Loucy (cell line): ENCODE measurements at regions not wholly inside any gene's neighbourhood (a gene's known extent, or its start where the extent isn't known, plus 50 kb on each side); places are given as distances from the start of the nearest gene placed in this dataset.

Experiments used
- H2AFZ ChIP-seq: fragments of 200-600 bp; sonication (generic); 2 replicates; pipeline ENCODE4 v1.6.0; 2016; ENCODE audit warnings: antibody characterized with exemption, mild to moderate bottlenecking, low read length, moderate library complexity
- H3F3A ChIP-seq: fragments of 200-600 bp; 2 replicates; pipeline ENCODE4 v1.6.0; 2016; ENCODE audit warnings: antibody characterized with exemption, low read depth, mild to moderate bottlenecking
- H3K27me3 ChIP-seq: fragments of 200-600 bp; sonication (generic); 2 replicates; pipeline ENCODE4 v1.6.1; 2014; ENCODE audit warnings: low read length, mild to moderate bottlenecking; ENCODE audit not compliant: insufficient read depth, poor library complexity, severe bottlenecking
- H3K36me3 ChIP-seq: fragments of 200-600 bp; sonication (generic); 2 replicates; pipeline ENCODE4 v1.6.1; 2016; ENCODE audit warnings: low read length; ENCODE audit not compliant: insufficient read depth
- H3K4me1 ChIP-seq: fragments of 200-600 bp; sonication (generic); 2 replicates; pipeline ENCODE4 v1.5.1; 2014; ENCODE audit warnings: low read length, mild to moderate bottlenecking; ENCODE audit not compliant: insufficient read depth, poor library complexity, severe bottlenecking
- H3K4me2 ChIP-seq: fragments of 200-600 bp; sonication (generic); 2 replicates; pipeline ENCODE4 v1.6.0; 2014; ENCODE audit warnings: antibody characterized with exemption, low read length, low read depth, mild to moderate bottlenecking; ENCODE audit not compliant: poor library complexity, severe bottlenecking
- H3K4me3 ChIP-seq: fragments of 200-600 bp; sonication (generic); 2 replicates; pipeline ENCODE4 v1.5.1; 2014; ENCODE audit warnings: low read length, mild to moderate bottlenecking, mixed read lengths; ENCODE audit not compliant: poor library complexity, severe bottlenecking
- H3K79me2 ChIP-seq: fragments of 200-600 bp; sonication (generic); 2 replicates; pipeline ENCODE4 v1.6.1; 2014; ENCODE audit warnings: low read length; ENCODE audit not compliant: insufficient read depth
- H3K9ac ChIP-seq: fragments of 200-600 bp; sonication (generic); 2 replicates; pipeline ENCODE4 v1.6.0; 2014; ENCODE audit warnings: mild to moderate bottlenecking, low read depth, low read length, moderate library complexity; ENCODE audit not compliant: poor library complexity, severe bottlenecking
- H3K9me2 ChIP-seq: fragments of 200-600 bp; sonication (generic); replicated peaks from 2 replicates; pipeline ENCODE4 v1.6.1; 2016; ENCODE audit warnings: low read depth, low read length, mixed read lengths
- H3K9me3 ChIP-seq: fragments of 200-600 bp; sonication (generic); 2 replicates; pipeline ENCODE4 v1.6.1; 2014; ENCODE audit warnings: mild to moderate bottlenecking, antibody characterized with exemption, low read length, low read depth; ENCODE audit not compliant: insufficient read depth
- H4K20me1 ChIP-seq: fragments of 200-600 bp; sonication (generic); 2 replicates; pipeline ENCODE4 v1.6.0; 2014; ENCODE audit warnings: antibody characterized with exemption, low read length, mild to moderate bottlenecking; ENCODE audit not compliant: insufficient read depth, poor library complexity, severe bottlenecking
- EZH2phosphoT487 ChIP-seq: fragments of 200-600 bp; IDR thresholded peaks from 2 replicates; pipeline ENCODE4 v1.6.1; 2018; ENCODE audit warnings: antibody characterized with exemption, mild to moderate bottlenecking, moderate library complexity, borderline replicate concordance
- TF ChIP-seq, protein P1 (sequence below): fragments of 200-600 bp; sonication (generic); conservative IDR thresholded peaks from 2 replicates; pipeline ENCODE4 v1.5.1; 2014; ENCODE audit warnings: mild to moderate bottlenecking, antibody characterized with exemption, low read length

DNA sequence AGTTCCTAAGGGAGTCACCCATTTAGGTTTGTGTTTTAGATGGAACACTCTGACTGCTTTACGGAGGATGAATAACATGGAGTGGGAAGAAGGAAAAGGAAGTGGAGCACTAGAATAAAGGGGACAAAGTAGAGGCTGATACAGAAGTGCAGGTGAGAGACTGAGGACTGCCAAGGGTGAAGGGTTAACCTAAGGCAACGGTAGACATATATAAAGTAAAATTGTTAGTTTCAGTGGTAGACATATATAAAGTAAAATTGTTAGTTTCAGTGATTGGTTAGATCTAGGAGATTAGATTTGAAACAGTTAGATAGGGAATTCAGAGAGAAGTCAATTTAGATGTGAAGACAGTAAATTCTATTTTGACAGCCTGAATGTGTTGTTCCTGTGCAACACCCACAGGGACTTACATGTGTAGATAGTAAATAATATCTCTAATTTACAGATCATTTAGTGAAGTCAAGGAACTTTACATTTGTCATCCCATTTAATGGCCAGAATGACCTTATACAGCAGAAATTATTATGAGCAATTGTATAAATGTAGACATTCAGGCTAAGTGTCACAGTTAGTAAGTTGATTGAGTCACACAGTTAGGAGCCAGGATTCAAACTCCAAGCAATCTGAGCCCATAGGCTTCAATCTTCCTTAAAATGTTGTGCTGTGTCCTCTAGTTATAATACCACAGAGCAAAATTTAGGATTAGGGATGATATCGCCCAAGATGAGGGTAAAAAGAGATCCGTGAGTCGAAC is 270.8 kb upstream of the UBE2E3 start:
- no peak for TF ChIP-seq EZH2phosphoT487
- TF ChIP-seq, protein P1, sequence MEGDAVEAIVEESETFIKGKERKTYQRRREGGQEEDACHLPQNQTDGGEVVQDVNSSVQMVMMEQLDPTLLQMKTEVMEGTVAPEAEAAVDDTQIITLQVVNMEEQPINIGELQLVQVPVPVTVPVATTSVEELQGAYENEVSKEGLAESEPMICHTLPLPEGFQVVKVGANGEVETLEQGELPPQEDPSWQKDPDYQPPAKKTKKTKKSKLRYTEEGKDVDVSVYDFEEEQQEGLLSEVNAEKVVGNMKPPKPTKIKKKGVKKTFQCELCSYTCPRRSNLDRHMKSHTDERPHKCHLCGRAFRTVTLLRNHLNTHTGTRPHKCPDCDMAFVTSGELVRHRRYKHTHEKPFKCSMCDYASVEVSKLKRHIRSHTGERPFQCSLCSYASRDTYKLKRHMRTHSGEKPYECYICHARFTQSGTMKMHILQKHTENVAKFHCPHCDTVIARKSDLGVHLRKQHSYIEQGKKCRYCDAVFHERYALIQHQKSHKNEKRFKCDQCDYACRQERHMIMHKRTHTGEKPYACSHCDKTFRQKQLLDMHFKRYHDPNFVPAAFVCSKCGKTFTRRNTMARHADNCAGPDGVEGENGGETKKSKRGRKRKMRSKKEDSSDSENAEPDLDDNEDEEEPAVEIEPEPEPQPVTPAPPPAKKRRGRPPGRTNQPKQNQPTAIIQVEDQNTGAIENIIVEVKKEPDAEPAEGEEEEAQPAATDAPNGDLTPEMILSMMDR: no peak
- H3K4me3 ChIP-seq: no peak overlapping the region
- no peaks in the 10 kb centered on the region for H3F3A ChIP-seq
- no peak overlapping the region for H3K9ac ChIP-seq
- no peaks in the 10 kb centered on the region for H4K20me1 ChIP-seq
- H3K9me3 ChIP-seq: no peaks in the 10 kb centered on the region
- H3K79me2 ChIP-seq: no peaks in the 10 kb centered on the region
- H3K9me2 ChIP-seq: no peaks in the 10 kb centered on the region
- no peaks in the 10 kb centered on the region for H3K4me1 ChIP-seq
- H3K27me3 ChIP-seq: no peaks in the 10 kb centered on the region
- H2AFZ ChIP-seq: no peak overlapping the region
- H3K36me3 ChIP-seq: no peaks in the 10 kb centered on the region
- no peak overlapping the region for H3K4me2 ChIP-seq

DNA sequence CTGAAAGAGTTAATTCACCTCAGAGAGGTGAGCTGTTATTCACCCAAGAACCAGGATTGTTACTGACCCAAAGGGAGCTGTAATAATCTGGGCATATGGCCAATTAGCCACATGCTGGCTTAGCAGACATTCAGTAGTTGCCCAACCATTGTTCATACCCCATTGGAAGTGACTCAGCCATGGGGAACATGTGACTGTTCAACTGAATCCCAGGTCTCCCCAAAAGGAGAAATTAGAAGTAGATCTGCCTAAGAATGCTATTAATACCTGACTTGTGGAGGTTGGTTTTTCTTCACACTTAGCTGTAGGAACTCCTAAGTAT is 272.6 kb upstream of the UBE2E3 start:
- Histone ChIP-seq H3F3A (no peaks in the 10 kb centered on the region), H3K4me3 (no peak overlapping the region), H4K20me1 (no peaks in the 10 kb centered on the region), H2AFZ (no peak overlapping the region), H3K9me3 (no peaks in the 10 kb centered on the region), H3K27me3 (no peaks in the 10 kb centered on the region), H3K79me2 (no peaks in the 10 kb centered on the region), H3K36me3 (no peaks in the 10 kb centered on the region), H3K4me2 (no peak overlapping the region), H3K9me2 (no peaks in the 10 kb centered on the region), H3K4me1 (no peaks in the 10 kb centered on the region), H3K9ac (no peak overlapping the region)
- TF ChIP-seq, protein P1: no peak
- no peak for TF ChIP-seq EZH2phosphoT487

DNA sequence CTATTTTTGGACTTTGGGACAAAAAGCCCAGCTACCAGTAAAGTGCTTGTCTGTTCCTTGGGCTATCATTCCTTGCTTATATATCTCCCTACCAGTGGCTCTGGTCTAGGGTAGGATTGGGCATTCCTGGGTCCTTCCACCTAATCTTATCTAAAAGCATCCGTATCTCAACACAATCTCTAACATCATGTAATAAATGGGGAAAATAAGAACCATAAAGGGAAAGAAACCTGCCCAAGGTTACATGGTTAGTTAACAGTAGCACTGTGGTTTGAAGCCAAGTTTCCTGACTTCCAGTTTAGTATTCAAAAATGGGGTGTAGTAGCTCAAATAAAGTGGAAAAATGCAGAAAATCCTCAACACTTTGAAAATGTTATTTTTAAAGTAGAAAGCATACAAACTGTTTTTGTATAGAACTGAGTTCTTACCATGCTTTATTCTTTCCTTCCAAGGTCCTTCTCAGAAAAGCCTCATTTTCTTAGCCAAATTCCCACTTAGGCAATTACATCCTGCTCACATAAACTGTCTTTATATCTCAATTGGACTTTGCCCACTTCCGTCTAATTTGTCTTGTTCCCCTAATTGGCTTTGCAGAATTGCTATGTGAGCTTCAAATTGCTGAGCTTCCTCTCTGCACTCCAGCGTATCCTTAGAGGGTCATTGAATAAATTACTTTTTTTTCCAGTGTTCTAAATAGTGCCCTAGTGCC is 273.1 kb upstream of the UBE2E3 start:
- Histone ChIP-seq H3K9ac (no peak overlapping the region), H3K79me2 (no peaks in the 10 kb centered on the region), H3K9me3 (no peaks in the 10 kb centered on the region), H3K4me2 (no peak overlapping the region), H3F3A (no peaks in the 10 kb centered on the region), H3K36me3 (no peaks in the 10 kb centered on the region), H3K9me2 (no peaks in the 10 kb centered on the region), H2AFZ (no peak overlapping the region), H3K4me3 (no peak overlapping the region), H4K20me1 (no peaks in the 10 kb centered on the region), H3K27me3 (no peaks in the 10 kb centered on the region), H3K4me1 (no peaks in the 10 kb centered on the region)
- no peak for TF ChIP-seq EZH2phosphoT487
- TF ChIP-seq, protein P1: no peak
